ENCODE measurements at regions not wholly inside any gene's neighbourhood (a gene's known extent, or its start where the extent isn't known, plus 50 kb on each side); places are given as distances from the start of the nearest gene placed in this dataset.

- H3K27me3 ChIP-seq (ENCODE audit: control insufficient read depth, insufficient read depth, low read length), result no peaks in the 10 kb centered on the region
- H3K4me2 ChIP-seq (ENCODE audit: low read length), result no peak overlapping the region
- H3K36me3 ChIP-seq (ENCODE audit: insufficient read depth, low read length), result no peaks in the 10 kb centered on the region
- H3K9me3 ChIP-seq (replicated peaks; ENCODE audit: low read length), result no peaks in the 10 kb centered on the region
- H3K4me3 ChIP-seq (ENCODE audit: low read length), result no peak overlapping the region
- H3K9ac ChIP-seq (ENCODE audit: low read depth, low read length), result no peak overlapping the region
- peaks cover 10% of the 10 kb centered on the region for H3K4me1 ChIP-seq (ENCODE audit: control insufficient read depth, insufficient read depth, low read length)
Measured at GRCh38 chr14:71606575-71606974, 325.7 kb upstream of the RGS6 start.

- Histone ChIP-seq H3K4me3 (ENCODE audit: low read length) (no peak overlapping the region), H3K4me1 (ENCODE audit: control insufficient read depth, insufficient read depth, low read length) (peaks cover 10% of the 10 kb centered on the region), H3K4me2 (ENCODE audit: low read length) (no peak overlapping the region), H3K36me3 (ENCODE audit: insufficient read depth, low read length) (no peaks in the 10 kb centered on the region), H3K9ac (ENCODE audit: low read depth, low read length) (no peak overlapping the region), H3K9me3 (replicated peaks; ENCODE audit: low read length) (no peaks in the 10 kb centered on the region), H3K27me3 (ENCODE audit: control insufficient read depth, insufficient read depth, low read length) (no peaks in the 10 kb centered on the region)
Measured at GRCh38 chr14:71607056-71607455, 325.2 kb upstream of the RGS6 start.

GRCh38 chr14:71610149-71610548 is 322.1 kb upstream of the RGS6 start:
- Histone ChIP-seq H3K4me3 (ENCODE audit: low read length) (no peak overlapping the region), H3K9ac (ENCODE audit: low read depth, low read length) (no peak overlapping the region), H3K4me2 (ENCODE audit: low read length) (no peak overlapping the region), H3K9me3 (replicated peaks; ENCODE audit: low read length) (no peaks in the 10 kb centered on the region), H3K27me3 (ENCODE audit: control insufficient read depth, insufficient read depth, low read length) (no peaks in the 10 kb centered on the region), H3K4me1 (ENCODE audit: control insufficient read depth, insufficient read depth, low read length) (peaks cover 10% of the 10 kb centered on the region), H3K36me3 (ENCODE audit: insufficient read depth, low read length) (no peaks in the 10 kb centered on the region)

GRCh38 chr14:71610797-71611196 is 321.4 kb upstream of the RGS6 start:
- Histone ChIP-seq H3K4me3 (ENCODE audit: low read length) (no peak overlapping the region), H3K27me3 (ENCODE audit: control insufficient read depth, insufficient read depth, low read length) (no peaks in the 10 kb centered on the region), H3K36me3 (ENCODE audit: insufficient read depth, low read length) (no peaks in the 10 kb centered on the region)

GRCh38 chr14:71613168-71613567 is 319.1 kb upstream of the RGS6 start:
- H3K4me2 ChIP-seq (ENCODE audit: low read length), result no peak overlapping the region
- no peaks in the 10 kb centered on the region for H3K9me3 ChIP-seq (replicated peaks; ENCODE audit: low read length)
- H3K36me3 ChIP-seq (ENCODE audit: insufficient read depth, low read length), result no peaks in the 10 kb centered on the region
- H3K27me3 ChIP-seq (ENCODE audit: control insufficient read depth, insufficient read depth, low read length), result no peaks in the 10 kb centered on the region
- peaks cover 10% of the 10 kb centered on the region for H3K4me1 ChIP-seq (ENCODE audit: control insufficient read depth, insufficient read depth, low read length)
- no peak overlapping the region for H3K9ac ChIP-seq (ENCODE audit: low read depth, low read length)
- no peak overlapping the region for H3K4me3 ChIP-seq (ENCODE audit: low read length)

More at GRCh38 chr14:71610797-71611196, 321.4 kb upstream of the RGS6 start:
- H3K4me1 ChIP-seq (ENCODE audit: control insufficient read depth, insufficient read depth, low read length), result peaks cover 10% of the 10 kb centered on the region
- no peak overlapping the region for H3K4me2 ChIP-seq (ENCODE audit: low read length)
- no peak overlapping the region for H3K9ac ChIP-seq (ENCODE audit: low read depth, low read length)
- H3K9me3 ChIP-seq (replicated peaks; ENCODE audit: low read length), result no peaks in the 10 kb centered on the region

GRCh38 chr14:71616013-71616412 is 316.2 kb upstream of the RGS6 start:
- Histone ChIP-seq H3K4me1 (ENCODE audit: control insufficient read depth, insufficient read depth, low read length) (peaks cover 15% of the 10 kb centered on the region), H3K4me2 (ENCODE audit: low read length) (no peak overlapping the region)

GRCh38 chr14:71618047-71618446 is 314.2 kb upstream of the RGS6 start:
- Histone ChIP-seq H3K4me2 (ENCODE audit: low read length) (no peak overlapping the region), H3K4me1 (ENCODE audit: control insufficient read depth, insufficient read depth, low read length) (peaks cover 35% of the 10 kb centered on the region), H3K27me3 (ENCODE audit: control insufficient read depth, insufficient read depth, low read length) (no peaks in the 10 kb centered on the region), H3K36me3 (ENCODE audit: insufficient read depth, low read length) (peaks cover 16% of the 10 kb centered on the region), H3K4me3 (ENCODE audit: low read length) (no peak overlapping the region), H3K9ac (ENCODE audit: low read depth, low read length) (no peak overlapping the region), H3K9me3 (replicated peaks; ENCODE audit: low read length) (no peaks in the 10 kb centered on the region)

More at GRCh38 chr14:71616013-71616412, 316.2 kb upstream of the RGS6 start:
- H3K4me3 ChIP-seq (ENCODE audit: low read length), result no peak overlapping the region
- H3K27me3 ChIP-seq (ENCODE audit: control insufficient read depth, insufficient read depth, low read length), result no peaks in the 10 kb centered on the region
- H3K9me3 ChIP-seq (replicated peaks; ENCODE audit: low read length), result no peaks in the 10 kb centered on the region
- H3K36me3 ChIP-seq (ENCODE audit: insufficient read depth, low read length), result peaks cover 10% of the 10 kb centered on the region
- H3K9ac ChIP-seq (ENCODE audit: low read depth, low read length), result no peak overlapping the region

- no peak overlapping the region for H3K4me3 ChIP-seq (ENCODE audit: low read length)
- no peaks in the 10 kb centered on the region for H3K27me3 ChIP-seq (ENCODE audit: control insufficient read depth, insufficient read depth, low read length)
- H3K9ac ChIP-seq (ENCODE audit: low read depth, low read length), result no peak overlapping the region
- H3K36me3 ChIP-seq (ENCODE audit: insufficient read depth, low read length), result peaks cover 16% of the 10 kb centered on the region
- no peak overlapping the region for H3K4me2 ChIP-seq (ENCODE audit: low read length)
- H3K4me1 ChIP-seq (ENCODE audit: control insufficient read depth, insufficient read depth, low read length), result peaks cover 35% of the 10 kb centered on the region
- no peaks in the 10 kb centered on the region for H3K9me3 ChIP-seq (replicated peaks; ENCODE audit: low read length)
Measured at GRCh38 chr14:71618716-71619115, 313.5 kb upstream of the RGS6 start.

- no peak overlapping the region for H3K9ac ChIP-seq (ENCODE audit: low read depth, low read length)
- no peaks in the 10 kb centered on the region for H3K27me3 ChIP-seq (ENCODE audit: control insufficient read depth, insufficient read depth, low read length)
- peaks cover 22% of the 10 kb centered on the region for H3K36me3 ChIP-seq (ENCODE audit: insufficient read depth, low read length)
- H3K4me3 ChIP-seq (ENCODE audit: low read length), result no peak overlapping the region
- no peak overlapping the region for H3K4me2 ChIP-seq (ENCODE audit: low read length)
- no peaks in the 10 kb centered on the region for H3K9me3 ChIP-seq (replicated peaks; ENCODE audit: low read length)
- peaks cover 38% of the 10 kb centered on the region for H3K4me1 ChIP-seq (ENCODE audit: control insufficient read depth, insufficient read depth, low read length)
Measured at GRCh38 chr14:71619472-71619871, 312.8 kb upstream of the RGS6 start.

GRCh38 chr14:71620401-71620800 is 311.8 kb upstream of the RGS6 start:
- Histone ChIP-seq H3K36me3 (ENCODE audit: insufficient read depth, low read length) (peaks cover 27% of the 10 kb centered on the region), H3K4me3 (ENCODE audit: low read length) (no peak overlapping the region), H3K9ac (ENCODE audit: low read depth, low read length) (peak overlapping the region; percentile 20), H3K9me3 (replicated peaks; ENCODE audit: low read length) (no peaks in the 10 kb centered on the region), H3K27me3 (ENCODE audit: control insufficient read depth, insufficient read depth, low read length) (no peaks in the 10 kb centered on the region), H3K4me2 (ENCODE audit: low read length) (peak overlapping the region; percentile 28), H3K4me1 (ENCODE audit: control insufficient read depth, insufficient read depth, low read length) (peaks cover 38% of the 10 kb centered on the region)

GRCh38 chr14:71621276-71621675 is 311.0 kb upstream of the RGS6 start:
- H3K4me2 ChIP-seq (ENCODE audit: low read length), result no peak overlapping the region
- no peaks in the 10 kb centered on the region for H3K9me3 ChIP-seq (replicated peaks; ENCODE audit: low read length)
- H3K36me3 ChIP-seq (ENCODE audit: insufficient read depth, low read length), result peaks cover 27% of the 10 kb centered on the region
- H3K9ac ChIP-seq (ENCODE audit: low read depth, low read length), result no peak overlapping the region
- H3K4me1 ChIP-seq (ENCODE audit: control insufficient read depth, insufficient read depth, low read length), result peaks cover 43% of the 10 kb centered on the region
- H3K4me3 ChIP-seq (ENCODE audit: low read length), result no peak overlapping the region
- H3K27me3 ChIP-seq (ENCODE audit: control insufficient read depth, insufficient read depth, low read length), result no peaks in the 10 kb centered on the region

- H3K9me3 ChIP-seq (replicated peaks; ENCODE audit: low read length), result no peaks in the 10 kb centered on the region
- no peaks in the 10 kb centered on the region for H3K27me3 ChIP-seq (ENCODE audit: control insufficient read depth, insufficient read depth, low read length)
Measured at GRCh38 chr14:71621980-71622605, 310.1 kb upstream of the RGS6 start.

More at GRCh38 chr14:71621980-71622605, 310.1 kb upstream of the RGS6 start:
- Histone ChIP-seq H3K36me3 (ENCODE audit: insufficient read depth, low read length) (peaks cover 27% of the 10 kb centered on the region), H3K4me1 (ENCODE audit: control insufficient read depth, insufficient read depth, low read length) (peaks cover 45% of the 10 kb centered on the region), H3K4me2 (ENCODE audit: low read length) (no peak overlapping the region), H3K4me3 (ENCODE audit: low read length) (no peak overlapping the region), H3K9ac (ENCODE audit: low read depth, low read length) (no peak overlapping the region)

Measured in skeletal muscle satellite cell (primary cell).